ENCODE measurements at regions not wholly inside any gene's neighbourhood (a gene's known extent, or its start where the extent isn't known, plus 50 kb on each side); places are given as distances from the start of the nearest gene placed in this dataset.

- no peak for TF ChIP-seq POLR2A (IDR thresholded peaks at IDR 0.05)
- no peak for TF ChIP-seq CTCF (IDR thresholded peaks at IDR 0.05)
These were observed 55.3 kb upstream of the RMDN2 start for GRCh38 chr2:37869771-37870170.
